Smooth muscle cell (in vitro differentiated cells): ENCODE measurements at regions not wholly inside any gene's neighbourhood (a gene's known extent, or its start where the extent isn't known, plus 50 kb on each side); places are given as distances from the start of the nearest gene placed in this dataset.

Source experiments
- DNase-seq: peaks from one replicate; lab custom pipeline; 2025; ENCODE audit not compliant: unreplicated experiment; lab: John Stamatoyannopoulos, UW
- H2AFZ ChIP-seq: fragments of 200-600 bp; sonication (generic); 2 replicates; pipeline ENCODE4 v1.6.0; 2016; ENCODE audit warnings: antibody characterized with exemption, low read depth, mild to moderate bottlenecking
- H3F3A ChIP-seq: fragments of 200-600 bp; sonication (generic); 2 replicates; pipeline ENCODE4 v1.6.0; 2017; ENCODE audit warnings: antibody characterized with exemption, low read depth
- H3K27ac ChIP-seq: fragments of 200-600 bp; sonication (generic); 2 replicates; pipeline ENCODE4 v1.5.1; 2016; ENCODE audit warnings: low read depth, mild to moderate bottlenecking
- H3K27me3 ChIP-seq: fragments of 200-600 bp; sonication (generic); 2 replicates; pipeline ENCODE4 v1.6.1; 2016; ENCODE audit warnings: low read depth, mild to moderate bottlenecking
- H3K36me3 ChIP-seq: fragments of 200-600 bp; sonication (generic); 2 replicates; pipeline ENCODE4 v1.5.1; 2016; ENCODE audit warnings: low read depth
- H3K4me1 ChIP-seq: fragments of 200-600 bp; sonication (generic); 2 replicates; pipeline ENCODE4 v1.5.1; 2016; ENCODE audit warnings: low read depth
- H3K4me2 ChIP-seq: fragments of 200-600 bp; sonication (generic); 2 replicates; pipeline ENCODE4 v1.6.0; 2016; ENCODE audit warnings: mild to moderate bottlenecking
- H3K4me3 ChIP-seq: fragments of 200-600 bp; sonication (generic); 2 replicates; pipeline ENCODE4 v1.5.1; 2016; ENCODE audit warnings: mild to moderate bottlenecking
- H3K79me2 ChIP-seq: fragments of 200-600 bp; sonication (generic); 2 replicates; pipeline ENCODE4 v1.6.0; 2016; ENCODE audit warnings: low read depth, mild to moderate bottlenecking
- H3K9ac ChIP-seq: fragments of 200-600 bp; sonication (generic); 2 replicates; pipeline ENCODE4 v1.6.0; 2016; ENCODE audit warnings: low read depth
- H3K9me3 ChIP-seq: fragments of 200-600 bp; sonication (generic); replicated peaks from 2 replicates; pipeline ENCODE4 v1.5.1; 2016; ENCODE audit warnings: low read depth
- H4K20me1 ChIP-seq: fragments of 200-600 bp; sonication (generic); 2 replicates; pipeline ENCODE4 v1.6.0; 2016; ENCODE audit warnings: low read depth
- WGBS: methylation state at CpG from one replicate; pipeline ENCODE4 v1.1.7; 2016; ENCODE audit warnings: low lambda C conversion rate; 5-methylcytosine and 5-hydroxymethylcytosine counted together
- TF ChIP-seq, protein P1 (sequence below): fragments of 200-600 bp; sonication (generic); IDR thresholded peaks from 2 replicates; pipeline ENCODE4 v1.5.1; 2017; ENCODE audit warnings: borderline replicate concordance, mild to moderate bottlenecking, antibody characterized with exemption; ENCODE audit not compliant: insufficient read depth, poor library complexity, severe bottlenecking

DNA sequence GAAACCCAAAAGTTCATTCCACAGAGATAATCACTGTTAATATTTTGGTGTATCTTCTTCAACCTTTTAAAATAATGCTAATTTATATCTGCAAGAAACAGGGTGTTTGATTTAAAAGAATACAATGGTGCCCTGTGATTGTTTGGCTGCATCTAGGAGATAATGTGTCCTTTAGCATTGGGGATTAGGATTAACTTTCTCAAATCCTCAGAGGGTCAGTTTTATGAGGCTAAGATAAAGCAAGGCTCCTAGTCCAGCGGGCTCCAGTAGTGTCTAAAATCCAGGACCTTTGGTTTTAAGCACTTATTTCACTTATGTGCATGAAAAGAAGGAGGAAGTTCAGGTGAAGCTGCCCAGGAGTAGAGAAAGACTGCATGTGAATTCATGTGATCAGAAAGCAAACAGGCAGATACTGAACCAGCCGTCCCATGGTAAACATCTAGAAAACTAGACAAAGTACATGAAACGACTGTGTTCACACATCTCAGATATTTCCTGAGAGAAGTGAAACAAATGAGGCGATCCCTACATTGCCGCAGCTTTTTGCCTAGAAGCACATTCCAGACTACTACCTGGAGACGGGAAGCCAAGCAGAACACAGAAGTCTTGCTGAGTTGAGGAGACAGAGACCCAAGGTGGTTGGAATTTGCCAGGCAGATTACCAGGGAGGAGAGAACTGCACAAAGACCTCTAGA is 129.1 kb upstream of the MAX start:
- peak overlapping the region; percentile 36 for H2AFZ ChIP-seq
- no peaks in the 10 kb centered on the region for H3F3A ChIP-seq
- no peaks in the 10 kb centered on the region for H3K79me2 ChIP-seq
- H3K27ac ChIP-seq = peak overlapping the region; percentile 24
- H3K4me2 ChIP-seq = no peak overlapping the region
- no peaks in the 10 kb centered on the region for H4K20me1 ChIP-seq
- no peak overlapping the region for H3K9ac ChIP-seq
- no peaks in the 10 kb centered on the region for H3K36me3 ChIP-seq
- no peaks in the 10 kb centered on the region for H3K27me3 ChIP-seq
- no peak for DNase-seq
- H3K9me3 ChIP-seq = no peaks in the 10 kb centered on the region
- 47% methylated on average over 6 of the region's 6 CpGs for WGBS
- peaks cover 38% of the 10 kb centered on the region for H3K4me1 ChIP-seq
- TF ChIP-seq, protein P1, sequence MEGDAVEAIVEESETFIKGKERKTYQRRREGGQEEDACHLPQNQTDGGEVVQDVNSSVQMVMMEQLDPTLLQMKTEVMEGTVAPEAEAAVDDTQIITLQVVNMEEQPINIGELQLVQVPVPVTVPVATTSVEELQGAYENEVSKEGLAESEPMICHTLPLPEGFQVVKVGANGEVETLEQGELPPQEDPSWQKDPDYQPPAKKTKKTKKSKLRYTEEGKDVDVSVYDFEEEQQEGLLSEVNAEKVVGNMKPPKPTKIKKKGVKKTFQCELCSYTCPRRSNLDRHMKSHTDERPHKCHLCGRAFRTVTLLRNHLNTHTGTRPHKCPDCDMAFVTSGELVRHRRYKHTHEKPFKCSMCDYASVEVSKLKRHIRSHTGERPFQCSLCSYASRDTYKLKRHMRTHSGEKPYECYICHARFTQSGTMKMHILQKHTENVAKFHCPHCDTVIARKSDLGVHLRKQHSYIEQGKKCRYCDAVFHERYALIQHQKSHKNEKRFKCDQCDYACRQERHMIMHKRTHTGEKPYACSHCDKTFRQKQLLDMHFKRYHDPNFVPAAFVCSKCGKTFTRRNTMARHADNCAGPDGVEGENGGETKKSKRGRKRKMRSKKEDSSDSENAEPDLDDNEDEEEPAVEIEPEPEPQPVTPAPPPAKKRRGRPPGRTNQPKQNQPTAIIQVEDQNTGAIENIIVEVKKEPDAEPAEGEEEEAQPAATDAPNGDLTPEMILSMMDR = no peak
- H3K4me3 ChIP-seq = no peak overlapping the region

DNA sequence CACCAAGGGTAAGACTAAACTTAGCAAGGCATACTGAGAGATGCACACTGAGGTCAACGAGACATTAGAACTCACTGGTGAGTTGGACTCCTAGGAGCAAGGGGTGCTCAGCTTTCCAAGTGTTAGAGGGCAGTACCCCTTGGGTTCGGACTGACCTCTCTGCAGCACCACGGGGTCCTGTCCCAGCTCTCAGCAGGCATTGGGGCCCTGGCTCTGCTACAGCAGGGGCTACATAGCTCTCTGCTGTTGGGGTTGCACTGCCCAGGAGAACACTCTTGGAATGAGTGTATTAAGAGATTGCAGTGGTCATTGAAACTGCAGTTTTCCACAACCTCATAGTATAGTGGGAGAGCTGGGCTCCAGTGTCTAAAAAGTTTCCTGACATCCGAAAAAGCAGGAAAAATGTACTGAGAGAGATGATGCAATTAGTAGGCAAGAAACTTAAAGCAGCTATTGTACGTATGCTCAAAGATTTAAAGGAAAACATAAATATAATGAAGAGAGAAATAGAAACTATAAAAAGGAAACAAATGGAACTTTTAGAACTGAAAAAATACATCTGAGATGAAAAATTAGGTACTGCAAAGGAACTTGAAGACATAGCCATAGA is 132.5 kb upstream of the MAX start:
- peaks cover 48% of the 10 kb centered on the region for H3K4me1 ChIP-seq
- 88% methylated on average over 5 of the region's 5 CpGs for WGBS
- H3K9me3 ChIP-seq = no peaks in the 10 kb centered on the region

DNA sequence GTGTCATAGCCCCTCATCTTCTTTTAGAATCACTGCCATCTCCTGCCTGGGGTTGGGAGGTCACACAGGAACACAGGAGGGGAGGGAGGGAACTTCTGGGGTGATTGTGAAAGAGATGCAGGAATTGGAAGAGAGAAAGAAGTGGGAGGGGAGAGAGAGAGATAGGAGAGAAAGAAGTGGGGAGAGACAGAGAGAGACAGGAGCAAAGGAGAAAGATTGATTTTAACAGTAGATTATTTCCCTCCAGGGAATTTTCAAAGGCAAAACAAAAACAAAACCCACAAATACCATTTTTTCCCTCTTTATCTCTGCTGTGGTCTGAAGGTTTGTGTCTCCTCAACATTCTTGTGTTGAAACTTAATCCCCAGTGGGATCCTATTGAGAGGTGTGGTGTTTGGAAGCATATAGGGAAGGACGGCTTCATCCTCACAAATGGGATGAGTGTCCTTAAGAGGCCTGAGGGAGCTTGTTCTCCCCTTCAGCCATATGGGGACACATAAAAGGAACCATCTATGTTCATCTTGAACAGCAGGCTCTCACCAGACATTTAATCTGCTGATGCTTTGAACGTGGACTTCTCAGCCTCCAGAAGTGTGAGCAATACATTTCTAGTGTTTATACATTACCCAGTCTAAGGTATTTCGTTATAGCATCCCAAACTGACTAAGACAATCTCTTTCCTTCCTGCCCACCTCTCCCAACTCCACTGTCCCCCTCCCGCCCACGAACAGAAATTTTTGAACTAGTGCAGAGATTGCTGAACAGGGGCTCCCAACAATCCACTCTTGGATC is 134.9 kb upstream of the MAX start:
- Histone ChIP-seq H3K27ac (peak overlapping the region; percentile 81), H3K9me3 (no peaks in the 10 kb centered on the region), H3K79me2 (no peaks in the 10 kb centered on the region), H3F3A (peaks cover 11% of the 10 kb centered on the region), H2AFZ (no peak overlapping the region), H3K9ac (no peak overlapping the region), H3K4me3 (no peak overlapping the region), H3K36me3 (no peaks in the 10 kb centered on the region), H4K20me1 (no peaks in the 10 kb centered on the region), H3K27me3 (no peaks in the 10 kb centered on the region), H3K4me1 (peaks cover 31% of the 10 kb centered on the region), H3K4me2 (peak overlapping the region; percentile 67)
- DNase-seq = no peak
- TF ChIP-seq, protein P1 = no peak
- 50% methylated on average over 5 of the region's 5 CpGs for WGBS

More for the DNA sequence above, 132.5 kb upstream of the MAX start:
- TF ChIP-seq, protein P1 = no peak
- Histone ChIP-seq H3K36me3 (no peaks in the 10 kb centered on the region), H3K4me3 (no peak overlapping the region), H2AFZ (no peak overlapping the region), H3K9ac (no peak overlapping the region), H3F3A (peaks cover 11% of the 10 kb centered on the region), H3K79me2 (no peaks in the 10 kb centered on the region), H4K20me1 (no peaks in the 10 kb centered on the region), H3K4me2 (no peak overlapping the region), H3K27me3 (no peaks in the 10 kb centered on the region), H3K27ac (no peak overlapping the region)
- DNase-seq = no peak
